ENCODE measurements at regions not wholly inside any gene's neighbourhood (a gene's known extent, or its start where the extent isn't known, plus 50 kb on each side); places are given as distances from the start of the nearest gene placed in this dataset.
"Not testable (repeated sequence)": the region's sequence is repeated elsewhere in the genome, so short reads cannot be mapped to it uniquely, and the experiment has no call there.

- peak in 1 of 2 donors; percentile 18 for DNase-seq
These were observed 53.3 kb downstream of the FOXD4L1 start for GRCh38 chr2:113551637-113552318.

- DNase-seq = not testable (repeated sequence)
These were observed 61.4 kb downstream of the FOXD4L1 start for GRCh38 chr2:113559820-113560219.

DNA sequence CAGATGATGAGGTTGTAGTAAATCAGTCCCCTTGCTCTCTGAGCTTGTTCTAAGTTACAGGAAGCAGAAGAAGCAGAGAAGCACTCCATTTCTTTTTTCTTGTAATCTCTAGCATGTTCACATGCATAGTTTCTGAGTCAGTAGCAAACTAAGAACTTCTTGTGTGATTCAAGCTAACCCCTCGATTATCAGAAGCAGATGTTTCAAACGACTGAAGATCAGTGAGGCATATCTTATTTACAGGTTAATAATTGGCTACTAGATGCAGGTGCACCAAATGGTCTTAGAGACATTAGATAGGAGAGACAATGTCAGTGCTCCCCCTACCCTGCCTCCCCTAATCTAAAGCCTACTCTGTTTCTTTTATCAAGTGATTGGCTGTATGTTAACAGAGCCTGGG is 64.2 kb downstream of the FOXD4L1 start:
- not testable (repeated sequence) for DNase-seq

DNA sequence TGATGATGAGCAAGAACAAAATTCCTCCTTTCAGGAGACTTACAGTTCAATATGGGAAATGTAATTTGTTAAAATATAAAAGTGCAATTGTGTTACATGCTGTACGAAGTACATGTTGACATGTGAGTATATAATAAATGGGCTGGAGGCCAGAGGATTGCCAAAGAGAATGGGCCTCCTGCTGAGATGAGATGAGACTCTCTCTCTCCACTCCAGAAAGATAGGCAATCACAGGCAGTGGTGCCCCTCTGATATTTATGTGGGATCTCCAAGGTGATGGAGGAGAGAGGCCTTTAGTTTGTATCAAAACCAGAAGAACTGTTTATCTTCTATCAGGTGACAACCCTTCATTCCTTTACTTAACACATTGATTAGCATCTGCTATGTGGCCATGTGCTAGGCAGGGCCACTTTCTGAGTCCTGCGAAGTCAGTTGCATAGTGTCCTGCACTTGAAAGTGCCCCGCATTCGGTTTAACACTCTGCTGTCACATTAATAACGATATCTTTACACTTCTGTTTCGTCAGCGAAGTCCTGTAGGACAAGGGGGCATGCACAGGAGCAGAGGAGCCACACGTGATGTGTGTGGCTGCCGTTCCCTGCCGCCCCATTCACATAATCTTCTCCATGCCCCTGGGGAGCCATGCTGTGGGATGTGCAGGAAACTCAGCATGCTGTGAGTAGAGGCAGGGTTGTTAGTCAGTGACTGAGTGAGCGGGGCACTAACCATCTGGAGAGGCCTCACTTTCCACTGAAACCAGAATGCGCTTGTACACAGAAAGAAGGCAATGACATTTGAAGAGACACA is 60.2 kb upstream of the RABL2A start:
- not testable (repeated sequence) for DNase-seq

DNA sequence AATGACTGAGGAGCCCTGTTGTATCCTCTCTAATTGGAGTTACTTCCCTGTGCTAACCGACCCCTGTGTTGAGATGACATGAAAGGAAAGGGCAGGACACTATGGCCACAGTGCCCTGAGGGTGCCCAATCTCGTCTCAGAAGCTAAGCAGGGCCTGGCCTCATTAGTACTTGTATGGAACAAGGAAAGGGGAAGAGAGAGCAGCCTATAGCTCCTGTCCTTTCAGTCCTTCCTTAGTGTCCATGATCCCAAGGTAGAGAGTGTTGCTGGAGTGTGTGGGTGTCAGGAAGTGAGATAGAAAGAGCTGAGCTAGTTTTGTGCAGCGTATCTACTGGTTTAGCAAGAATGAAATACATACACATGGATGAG is 59.6 kb upstream of the RABL2A start:
- DNase-seq = not testable (repeated sequence)

GRCh38 chr2:113568231-113568630 is 58.8 kb upstream of the RABL2A start:
- not testable (repeated sequence) for DNase-seq

GRCh38 chr2:113570082-113570481 is 57.0 kb upstream of the RABL2A start:
- not testable (repeated sequence) for DNase-seq

DNA sequence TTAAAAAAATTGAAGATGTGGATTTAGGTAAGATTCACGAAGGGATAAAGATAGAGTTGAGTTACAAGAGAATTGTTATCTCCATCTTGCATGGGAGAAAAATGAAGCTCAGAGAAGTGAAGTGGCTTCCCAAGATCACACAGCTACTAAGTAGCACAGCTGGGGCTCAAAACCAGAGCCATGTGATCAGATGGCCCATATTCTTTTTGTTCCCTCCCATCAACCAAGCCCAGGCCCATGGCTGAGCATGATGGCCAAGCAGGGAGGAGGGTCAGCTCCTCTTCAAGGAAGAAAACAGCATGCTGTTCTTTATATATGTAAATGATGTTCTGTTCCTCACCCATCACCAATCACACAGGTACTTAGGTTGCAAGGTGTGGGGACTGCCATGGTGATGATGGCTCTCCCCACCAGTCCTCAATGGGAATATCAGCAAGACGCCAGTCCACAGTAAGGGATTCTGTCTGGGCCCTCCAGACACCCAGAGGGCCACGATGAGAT is 56.5 kb upstream of the RABL2A start:
- not testable (repeated sequence) for DNase-seq

DNA sequence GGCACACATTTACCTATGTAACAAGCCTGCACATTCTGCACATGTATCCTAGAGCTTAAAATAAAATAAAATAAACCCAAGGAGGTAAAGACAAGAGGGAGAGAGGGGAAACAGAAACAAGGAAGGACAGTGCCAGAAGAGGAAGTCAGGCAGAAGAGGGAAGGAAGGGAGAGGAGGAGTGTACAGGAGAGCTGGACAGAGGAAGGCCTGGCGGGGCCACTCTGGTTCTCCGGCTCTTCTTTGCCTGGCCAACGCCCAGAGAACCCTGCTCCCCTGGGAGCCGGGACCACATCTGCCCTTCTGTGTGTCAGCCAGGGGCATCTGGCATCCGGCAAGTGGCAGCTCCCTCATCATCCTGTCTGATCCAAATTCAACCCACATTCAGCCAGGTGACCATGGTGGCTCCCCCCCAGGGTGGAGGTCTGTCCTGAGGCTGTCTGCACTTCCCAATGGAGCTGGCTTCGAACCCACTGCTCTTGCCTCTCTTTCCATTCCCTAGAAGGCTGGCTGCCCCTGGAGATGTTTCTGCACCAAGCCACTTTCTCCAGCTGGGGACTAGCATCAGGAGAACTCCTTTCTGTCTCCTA is 55.5 kb upstream of the RABL2A start:
- DNase-seq = not testable (repeated sequence)

DNA sequence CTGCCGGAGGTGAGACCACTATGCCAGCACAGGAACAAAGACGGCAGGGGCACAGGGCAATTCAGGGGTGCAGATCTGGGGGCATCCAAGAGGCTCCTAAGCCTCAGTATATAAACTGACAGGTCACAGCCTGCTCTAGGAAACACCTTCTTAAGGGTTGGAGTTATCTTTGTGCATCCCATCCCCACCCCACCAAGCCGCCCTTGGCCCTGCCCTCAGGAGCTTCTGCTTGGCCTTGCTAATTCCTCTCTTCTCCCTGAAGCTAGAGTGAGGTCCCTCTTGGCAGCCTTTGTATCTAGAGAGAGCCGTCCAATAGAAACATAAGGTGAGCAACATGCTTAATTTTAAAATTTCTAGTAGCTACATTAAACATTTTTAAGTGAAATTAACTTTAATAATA is 51.3 kb upstream of the RABL2A start:
- DNase-seq = not testable (repeated sequence)

GRCh38 chr2:113576353-113576752 is 50.7 kb upstream of the RABL2A start:
- DNase-seq = not testable (repeated sequence)
